GM21390 (cell line): ENCODE measurements at regions not wholly inside any gene's neighbourhood (a gene's known extent, or its start where the extent isn't known, plus 50 kb on each side); places are given as distances from the start of the nearest gene placed in this dataset.

Experiments used
- ATAC-seq: cut with Tn5 transposase; IDR thresholded peaks from one replicate; pipeline ENCODE4 v1.9.1; 2021; ENCODE audit not compliant: unreplicated experiment

GRCh38 chr3:189500299-189500698 lies 130.9 kb upstream of the TP63 start:
- no peak for ATAC-seq

DNA sequence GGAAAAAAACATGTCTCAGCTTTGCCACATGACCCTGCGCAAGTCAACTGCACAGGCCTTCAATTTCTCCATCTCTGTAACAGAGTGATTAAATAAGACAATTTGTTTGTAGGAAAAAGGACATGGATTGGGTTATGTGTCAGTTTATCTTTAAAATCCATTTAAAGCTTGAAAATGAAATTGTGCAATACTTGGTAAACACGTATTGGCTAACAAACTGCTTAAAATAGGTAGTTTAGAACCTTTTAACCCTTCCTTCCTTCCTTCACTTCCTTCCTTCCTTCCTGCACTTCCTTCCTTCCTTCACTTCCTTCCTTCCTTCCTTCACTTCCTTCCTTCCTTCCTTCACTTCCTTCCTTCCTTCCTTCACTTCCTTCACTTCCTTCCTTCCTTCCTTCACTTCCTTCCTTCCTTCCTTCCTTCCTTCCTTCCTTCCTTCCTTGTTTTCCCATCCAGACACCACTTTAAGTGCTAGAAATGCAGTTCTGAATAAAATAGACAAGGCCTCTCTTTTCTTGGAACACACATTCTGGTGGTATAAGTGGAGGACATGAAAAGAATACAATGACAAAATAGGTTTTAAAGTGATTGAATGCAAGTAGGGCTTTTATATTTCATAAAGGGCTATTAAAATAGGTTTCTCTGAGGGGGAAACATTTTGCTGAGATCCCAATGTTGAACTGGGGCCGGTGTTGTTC lies 130.2 kb upstream of the TP63 start:
- no peak for ATAC-seq

DNA sequence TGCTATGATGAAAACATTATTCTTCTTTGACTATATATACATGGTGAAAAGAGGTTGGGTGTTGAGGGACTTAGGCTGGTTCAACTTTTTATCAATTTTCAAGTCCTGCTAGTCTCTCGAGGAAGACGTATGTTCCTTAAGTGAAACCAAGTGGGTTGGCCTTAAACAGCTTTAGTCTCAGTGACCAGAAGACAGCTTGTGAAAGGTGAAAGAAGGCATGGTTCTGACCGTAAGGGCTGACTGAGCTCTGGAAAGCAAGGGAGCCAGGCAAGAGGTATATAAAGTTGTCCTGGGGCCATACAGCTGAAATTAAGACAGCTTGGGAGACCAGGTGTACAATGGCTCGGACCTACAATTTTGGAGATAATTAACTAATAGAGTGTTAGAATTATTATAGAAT lies 128.9 kb upstream of the TP63 start:
- ATAC-seq, result no peak

- no peak for ATAC-seq
Observed at GRCh38 chr3:189502676-189503257, 128.4 kb upstream of the TP63 start.

GRCh38 chr3:189507856-189508255 lies 123.3 kb upstream of the TP63 start:
- ATAC-seq, result no peak

- ATAC-seq, result no peak
Observed at GRCh38 chr3:189508784-189509501, 122.2 kb upstream of the TP63 start.

GRCh38 chr3:189512039-189512438 lies 119.2 kb upstream of the TP63 start:
- peak; percentile 78 for ATAC-seq

DNA sequence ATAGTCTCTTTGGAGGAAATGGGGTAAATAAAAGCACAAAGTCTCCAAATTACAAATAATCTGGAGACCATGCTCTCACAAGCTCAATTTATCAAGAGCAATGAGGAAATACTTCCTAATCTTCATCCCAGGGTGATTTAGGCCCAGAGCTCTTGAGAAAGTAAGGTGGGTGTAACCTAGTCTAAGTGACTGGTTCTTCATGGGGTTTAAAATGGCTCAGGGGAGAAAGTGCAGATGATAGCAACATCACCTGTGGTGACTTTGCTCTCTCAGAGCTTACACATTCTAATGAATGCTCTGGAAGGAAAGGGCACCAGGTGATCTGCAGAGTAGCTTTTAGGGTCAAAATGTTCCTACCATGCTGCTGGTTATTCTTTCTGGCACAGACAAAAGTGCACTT lies 118.4 kb upstream of the TP63 start:
- no peak for ATAC-seq

DNA sequence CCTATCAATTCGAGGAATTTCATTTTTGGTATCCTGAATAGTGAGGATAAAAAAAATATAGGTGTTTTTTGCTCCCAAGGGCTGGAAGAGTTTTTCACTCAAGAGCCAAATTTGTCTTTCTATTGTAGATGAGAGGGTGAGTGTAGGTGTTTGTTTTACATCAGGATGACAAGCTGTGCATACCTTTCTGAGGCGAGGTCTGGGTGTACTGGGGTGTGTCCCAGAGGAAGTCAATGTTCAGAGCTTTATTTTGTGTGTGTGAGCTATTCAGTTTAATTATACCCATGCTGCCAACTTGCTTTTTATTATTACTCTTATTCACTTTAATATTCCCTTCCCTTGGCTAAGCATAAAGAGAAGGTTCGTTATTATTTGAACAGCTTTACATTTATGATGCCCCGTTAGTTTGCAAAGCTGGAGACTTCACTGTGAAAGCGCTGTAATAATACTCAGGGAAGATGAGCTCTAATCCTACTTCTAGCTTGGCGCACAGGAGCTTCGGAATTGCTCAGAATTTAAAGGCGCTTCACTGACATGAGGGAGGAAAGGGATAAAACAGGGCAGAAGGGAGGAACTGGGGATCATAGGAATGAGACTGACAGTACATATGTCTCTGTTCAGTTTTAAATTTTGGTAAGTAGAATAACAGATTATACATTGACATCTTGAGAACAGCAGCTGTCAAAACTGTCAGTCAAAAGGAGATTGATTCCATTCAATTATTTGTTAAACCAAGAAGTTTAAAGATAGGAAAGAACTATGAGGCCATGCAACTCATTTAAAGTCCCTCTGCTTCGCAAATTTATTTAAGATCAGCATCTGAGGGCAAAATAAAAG lies 117.7 kb upstream of the TP63 start:
- ATAC-seq, result no peak

- no peak for ATAC-seq
Observed at GRCh38 chr3:189516039-189516438, 115.2 kb upstream of the TP63 start.

- ATAC-seq, result no peak
Observed at GRCh38 chr3:189517981-189518380, 113.2 kb upstream of the TP63 start.

DNA sequence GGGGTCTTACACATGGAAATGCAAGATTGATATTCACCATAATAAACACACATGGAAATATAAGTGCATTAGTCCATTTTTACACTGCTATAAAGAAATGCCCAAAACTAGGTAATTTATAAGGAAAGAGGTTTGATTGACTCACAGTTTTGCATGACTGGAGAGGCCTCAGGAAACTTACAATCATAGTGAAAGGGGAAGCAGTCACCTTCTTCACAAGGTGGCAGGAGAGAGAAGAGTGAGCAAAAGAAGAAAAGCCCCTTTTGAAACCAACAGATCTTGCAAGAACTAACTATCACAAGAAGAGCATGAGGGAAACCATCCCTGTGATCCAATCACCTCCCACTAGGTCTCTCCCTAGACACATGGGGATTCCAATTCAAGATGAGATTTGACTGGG lies 111.7 kb upstream of the TP63 start:
- ATAC-seq, result no peak

DNA sequence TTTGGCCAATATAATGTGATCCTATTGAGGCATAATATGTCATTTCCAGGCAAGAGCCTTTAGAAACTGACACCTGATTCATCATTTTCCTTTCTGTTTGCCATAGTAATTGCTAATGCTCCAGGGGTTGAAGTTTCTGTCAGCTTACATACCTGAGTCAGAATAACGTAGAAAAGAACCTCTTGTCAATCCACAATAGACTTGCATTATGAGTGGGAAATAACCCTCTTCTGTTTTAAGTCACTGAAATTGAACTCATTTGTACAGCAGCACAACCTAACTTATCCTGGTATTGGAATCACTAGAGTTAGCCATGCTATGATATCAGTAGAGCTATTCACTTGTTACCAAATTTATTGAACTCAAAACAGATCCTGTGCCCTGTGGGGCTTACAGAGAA lies 101.7 kb upstream of the TP63 start:
- peak; percentile 58 for ATAC-seq

GRCh38 chr3:189529889-189530471 lies 101.2 kb upstream of the TP63 start:
- peak; percentile 22 for ATAC-seq

DNA sequence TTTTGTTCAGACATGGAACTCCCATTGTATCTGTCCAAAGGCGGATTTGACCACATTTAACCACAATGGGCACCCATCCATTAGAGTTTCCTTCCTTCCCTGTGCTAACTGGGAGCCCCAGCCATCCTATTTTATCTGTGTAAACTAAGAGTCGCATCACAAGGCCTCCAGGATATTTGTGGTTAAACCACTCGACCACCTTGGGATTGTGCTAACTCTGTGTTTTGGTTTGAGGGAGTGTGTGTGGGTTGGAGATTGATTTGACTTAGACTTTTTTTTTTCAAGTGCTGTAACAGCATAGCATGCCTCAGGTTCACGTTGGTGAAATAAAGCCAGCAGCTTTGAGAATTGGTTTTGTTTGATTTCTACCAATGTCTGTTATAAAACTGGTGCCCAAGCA lies 100.4 kb upstream of the TP63 start:
- no peak for ATAC-seq

- no peak for ATAC-seq
Observed at GRCh38 chr3:189531271-189531670, 99.9 kb upstream of the TP63 start.

GRCh38 chr3:189534531-189534930 lies 96.7 kb upstream of the TP63 start:
- no peak for ATAC-seq

GRCh38 chr3:189537135-189537534 lies 94.1 kb upstream of the TP63 start:
- ATAC-seq, result no peak

GRCh38 chr3:189547448-189547847 lies 83.7 kb upstream of the TP63 start:
- no peak for ATAC-seq

GRCh38 chr3:189548053-189548452 lies 83.1 kb upstream of the TP63 start:
- ATAC-seq, result no peak

GRCh38 chr3:189551007-189551406 lies 80.2 kb upstream of the TP63 start:
- ATAC-seq, result no peak
